ENCODE measurements at regions not wholly inside any gene's neighbourhood (a gene's known extent, or its start where the extent isn't known, plus 50 kb on each side); places are given as distances from the start of the nearest gene placed in this dataset.

GRCh38 chr3:152696962-152697361 is 138.0 kb upstream of the P2RY1 start:
- H3K9me3 Mint-ChIP-seq = peaks cover 0 to 11% of the 10 kb centered on the region in 2 experiments; a peak in 4 of 5 replicates
- H3K23me2 ChIP-seq (ENCODE audit: insufficient read length, low read depth, low read length, poor library complexity, severe bottlenecking) = no peaks in the 10 kb centered on the region
- H3K36me3 Mint-ChIP-seq (ENCODE audit: insufficient read depth in 1 of 3, low read depth in 3 of 3) = no peaks in the 10 kb centered on the region; a peak in 1 of 7 replicates
- H4K20me1 ChIP-seq (ENCODE audit: control insufficient read depth, insufficient read depth, insufficient read length) = no peaks in the 10 kb centered on the region
- H3T11ph ChIP-seq (ENCODE audit: low read length) = no peak overlapping the region
- H4K91ac ChIP-seq (ENCODE audit: insufficient read length, low read depth, low read length) = no peak overlapping the region
- H3K4me3 Mint-ChIP-seq = no peak overlapping the region
- no peak overlapping the region for H3K9ac ChIP-seq (ENCODE audit: extremely low read depth, insufficient read length, low read length)
- H3K23ac ChIP-seq (ENCODE audit: insufficient read length, low read depth, low read length) = no peak overlapping the region
- no peaks in the 10 kb centered on the region for H3K4me1 ChIP-seq (ENCODE audit: insufficient read depth, low read length)
- no peak overlapping the region for H2BK5ac ChIP-seq (ENCODE audit: insufficient read length, low read length)
- no peak overlapping the region for H2BK120ac ChIP-seq (ENCODE audit: low read depth, low read length, poor library complexity, severe bottlenecking)
- no peaks in the 10 kb centered on the region for H3K79me2 ChIP-seq (ENCODE audit: insufficient read depth, low read length)
- H4K5ac ChIP-seq (ENCODE audit: insufficient read length, low read depth, low read length) = no peak overlapping the region
- H2AFZ ChIP-seq (ENCODE audit: low read length) = no peak overlapping the region
- no peak overlapping the region for H3K18ac ChIP-seq (ENCODE audit: insufficient read length, low read depth, low read length)
- TF ChIP-seq CTCF (conservative IDR thresholded peaks at IDR 0.05) = no peak
- no peak overlapping the region for H3K4ac ChIP-seq (ENCODE audit: low read depth, low read length)
- H2BK12ac ChIP-seq (ENCODE audit: insufficient read length, low read depth, low read length) = no peak overlapping the region
- no peak overlapping the region for H2AK5ac ChIP-seq (ENCODE audit: insufficient read length, low read length)
- no peaks in the 10 kb centered on the region for H3K79me1 ChIP-seq (ENCODE audit: insufficient read depth, low read depth, low read length, poor library complexity, severe bottlenecking)
- no peaks in the 10 kb centered on the region for H3K4me1 Mint-ChIP-seq
- H2BK15ac ChIP-seq (ENCODE audit: low read depth, low read length) = no peak overlapping the region
- no peak overlapping the region for H4K8ac ChIP-seq (replicated peaks; ENCODE audit: insufficient read length, low read depth, low read length)
- no peak overlapping the region for H3K27ac ChIP-seq (ENCODE audit: insufficient read length, low read depth, low read length)
- H3K4me2 ChIP-seq (ENCODE audit: insufficient read depth, insufficient read length, low read length) = no peak overlapping the region
- no peaks in the 10 kb centered on the region for H3K27me3 Mint-ChIP-seq (ENCODE audit: low read depth)
- no peaks in the 10 kb centered on the region for H3K27me3 ChIP-seq (ENCODE audit: insufficient read depth, low read length)
- H3K27ac Mint-ChIP-seq = no peak overlapping the region
- no peak overlapping the region for H3K56ac ChIP-seq (ENCODE audit: insufficient read length, low read depth, low read length)
- DNase-seq = no peak
- no peak overlapping the region for H3K14ac ChIP-seq (ENCODE audit: insufficient read depth, low read length)
- no peak overlapping the region for H2BK20ac ChIP-seq (ENCODE audit: low read depth, low read length, poor library complexity, severe bottlenecking)
- no peaks in the 10 kb centered on the region for H3K9me3 ChIP-seq (ENCODE audit: control insufficient read depth, low read depth, low read length)

All from H9 (cell line).